ENCODE measurements at regions not wholly inside any gene's neighbourhood (a gene's known extent, or its start where the extent isn't known, plus 50 kb on each side); places are given as distances from the start of the nearest gene placed in this dataset.

DNA sequence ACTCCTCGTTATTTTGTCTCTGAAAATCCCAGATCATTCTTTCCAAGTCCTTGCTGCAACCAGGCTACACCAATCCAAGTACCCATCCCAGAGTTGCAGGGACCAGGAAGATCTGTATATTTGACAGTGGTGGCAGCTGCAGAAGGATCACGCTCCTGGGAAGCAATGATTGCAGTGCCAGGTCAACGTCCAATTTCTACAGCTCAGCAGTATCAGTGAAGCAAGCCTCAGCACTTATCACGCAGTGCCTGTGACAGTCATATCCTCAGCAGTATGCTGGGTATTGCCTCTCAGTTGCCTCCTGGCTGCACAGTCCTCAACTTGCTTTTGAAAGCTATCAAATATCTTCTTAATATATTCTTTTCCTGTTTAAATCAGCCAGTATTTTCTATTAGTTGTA, 66.7 kb downstream of the BARHL2 start:
- no peak for DNase-seq (ENCODE audit: low spot score)

DNA sequence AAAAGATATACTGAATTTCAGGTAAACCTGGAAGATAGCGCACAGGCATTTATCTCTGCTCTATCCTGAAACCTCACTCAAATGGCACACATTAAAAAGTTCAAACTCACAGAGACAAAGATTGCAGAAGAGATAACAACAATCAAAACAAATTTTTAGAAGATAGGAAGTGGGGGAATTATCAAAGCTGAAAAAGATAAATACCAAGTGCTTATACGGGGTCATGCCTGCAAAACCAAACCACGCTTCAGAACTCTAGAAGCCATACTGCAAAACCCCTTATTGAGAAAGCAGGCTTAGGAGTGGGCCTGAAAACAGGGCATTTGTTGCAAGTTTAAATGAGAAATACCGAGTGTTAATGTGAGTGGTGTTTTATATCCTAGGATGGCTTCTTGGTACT, 76.8 kb downstream of the BARHL2 start:
- DNase-seq (ENCODE audit: low spot score) = no peak

DNA sequence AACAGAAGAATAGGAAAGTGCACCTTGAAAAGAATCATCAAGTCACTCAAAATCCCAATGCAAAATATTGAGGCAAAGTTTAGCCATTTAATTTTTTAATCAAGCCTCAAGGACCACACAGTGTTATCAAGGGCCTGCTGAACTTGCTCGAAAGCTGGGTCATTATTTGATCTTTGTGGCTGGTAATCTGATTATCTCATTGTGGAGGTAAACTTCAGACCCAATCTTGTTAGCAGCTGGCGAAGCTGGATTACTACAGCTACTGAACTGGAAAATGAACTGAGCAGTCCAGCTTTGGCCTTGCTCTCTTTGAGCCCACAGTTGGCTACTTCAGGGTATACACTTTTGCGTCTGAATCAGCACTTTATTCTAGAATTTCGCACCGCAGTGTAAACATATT, 94.4 kb downstream of the BARHL2 start:
- no peak for DNase-seq (ENCODE audit: low spot score)

DNA sequence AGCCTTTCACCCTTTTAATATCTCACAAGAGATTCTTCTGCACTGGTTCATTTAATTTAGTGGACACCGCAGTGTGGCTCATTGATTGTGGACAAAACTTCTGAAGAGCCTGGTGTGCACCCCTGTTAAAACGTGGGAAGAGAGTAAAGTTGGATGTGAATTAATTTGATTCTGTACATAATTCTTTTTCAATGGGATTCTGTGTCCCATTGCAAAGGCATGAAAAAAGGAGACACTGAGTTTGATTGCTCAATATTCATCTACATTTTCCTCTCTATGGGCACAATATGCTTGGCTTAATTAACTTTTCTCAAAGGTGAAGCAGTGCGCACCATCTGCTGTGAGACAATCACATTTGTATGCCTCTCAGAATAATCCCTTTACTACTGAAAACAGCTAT, 95.1 kb downstream of the BARHL2 start:
- no peak for DNase-seq (ENCODE audit: low spot score)

DNA sequence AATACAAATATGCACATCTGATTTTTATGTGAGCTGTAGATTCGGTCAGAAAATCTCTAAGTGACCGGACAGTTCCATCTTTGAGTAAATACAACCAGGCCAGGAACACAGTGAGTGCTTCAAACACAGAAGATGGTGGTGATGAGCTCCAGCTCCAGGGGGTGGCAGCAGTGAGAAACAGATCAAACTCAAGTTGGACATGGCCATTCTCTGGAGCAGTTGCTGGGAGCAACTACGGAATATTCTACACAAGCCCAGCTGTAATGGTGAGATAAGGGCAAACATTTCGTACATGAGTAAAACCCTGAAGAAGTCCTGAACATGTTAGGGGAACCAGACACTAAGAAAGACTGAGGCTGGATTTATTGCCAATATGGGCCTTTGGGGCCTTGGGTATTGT, 100.7 kb downstream of the BARHL2 start:
- peak; percentile 39 for DNase-seq (ENCODE audit: low spot score)

DNA sequence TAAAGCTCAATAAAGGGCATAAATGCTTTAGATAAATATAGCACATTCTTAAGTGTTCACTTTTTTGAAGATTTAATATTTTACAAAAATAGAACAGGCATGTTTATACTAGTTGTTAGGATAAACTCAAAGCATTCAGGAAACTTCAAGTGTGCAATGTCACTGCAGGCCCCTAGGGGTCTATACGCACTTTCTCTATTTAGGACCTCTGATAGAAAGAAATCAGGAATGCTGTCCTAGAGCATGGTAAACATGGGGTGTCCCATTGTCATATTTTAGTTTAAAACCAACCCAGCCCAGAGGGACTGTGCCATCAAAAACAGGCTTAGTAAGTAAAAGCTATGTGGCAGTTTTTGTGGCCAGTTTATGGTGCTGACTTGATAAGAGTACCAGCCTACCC, 102.2 kb downstream of the BARHL2 start:
- peak; percentile 37 for DNase-seq (ENCODE audit: low spot score)

DNA sequence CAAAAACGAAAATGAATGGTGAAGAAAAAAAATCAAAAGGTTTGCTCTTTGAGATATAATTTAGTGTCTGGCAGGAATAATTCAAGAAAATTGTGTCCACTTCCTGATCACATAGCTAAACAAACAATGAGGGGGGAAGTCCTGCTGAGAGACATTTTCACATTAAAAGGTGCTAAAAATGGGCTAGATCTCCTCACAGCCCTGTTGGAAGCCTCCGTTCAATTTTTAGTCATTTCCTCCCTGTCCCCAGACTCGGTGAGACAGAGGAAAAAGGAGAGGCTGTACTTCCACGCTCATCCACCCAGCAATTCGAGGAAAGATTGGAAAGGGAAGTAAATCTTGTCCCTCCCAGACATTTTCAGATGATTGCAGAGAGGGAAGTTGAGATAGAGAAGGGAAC, 103.7 kb downstream of the BARHL2 start:
- no peak for DNase-seq (ENCODE audit: low spot score)

DNA sequence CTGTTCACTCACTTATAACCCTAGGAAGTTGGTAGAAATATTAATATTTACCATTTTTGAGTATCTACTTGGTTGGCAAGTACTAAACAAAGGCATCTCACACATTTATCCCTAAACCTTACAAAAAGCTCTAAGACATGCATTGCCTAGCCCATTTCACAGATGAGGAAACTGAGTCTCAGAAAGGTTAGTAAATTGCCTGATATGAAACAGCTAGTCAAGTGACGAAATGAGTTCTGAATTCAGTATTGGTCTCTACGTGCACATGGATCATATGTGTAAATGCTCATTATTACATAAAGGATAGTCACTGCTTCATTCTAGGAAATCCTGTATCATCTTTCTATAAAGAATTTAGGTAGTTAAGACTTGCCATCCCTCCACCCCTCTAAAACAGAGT, 105.1 kb downstream of the BARHL2 start:
- DNase-seq (ENCODE audit: low spot score) = no peak

DNA sequence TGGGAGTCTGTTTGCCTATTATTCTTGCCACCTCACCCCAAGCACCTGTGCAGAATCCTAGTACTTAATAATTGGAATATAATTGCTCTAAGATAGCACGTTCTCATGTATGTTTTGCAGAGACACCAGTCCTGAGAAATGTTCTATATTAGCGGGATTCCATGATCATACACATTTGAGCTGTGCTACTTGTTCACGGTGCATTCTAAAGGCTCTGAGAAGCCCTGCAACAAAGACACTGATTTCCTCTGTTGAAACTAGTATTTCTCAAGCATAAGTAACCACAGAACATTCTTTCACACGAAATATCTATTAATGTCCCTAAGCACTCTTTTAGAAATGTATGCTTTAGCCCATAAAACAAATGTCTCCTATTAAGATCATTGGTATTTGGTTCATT, 109.4 kb downstream of the BARHL2 start:
- DNase-seq (ENCODE audit: low spot score) = no peak

DNA sequence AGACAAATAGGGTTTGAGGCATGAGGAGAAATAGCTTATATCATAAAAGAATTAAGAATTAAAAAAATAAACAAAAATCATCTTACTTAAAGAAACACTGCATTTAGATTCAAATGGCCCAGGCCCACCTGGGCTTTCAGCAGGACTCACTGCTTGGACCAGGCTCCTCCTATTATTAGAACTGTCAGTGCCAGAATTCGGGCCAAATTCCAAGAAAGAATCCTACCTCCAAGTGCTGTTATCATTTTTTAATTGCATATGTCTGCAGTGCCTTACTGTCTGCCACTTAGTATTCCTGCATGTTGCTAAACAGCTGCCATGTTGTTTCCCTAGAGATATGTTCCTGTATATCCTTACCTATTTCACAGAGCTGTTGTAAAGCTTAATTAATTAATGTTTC, 112.0 kb downstream of the BARHL2 start:
- DNase-seq (ENCODE audit: low spot score) = no peak

DNA sequence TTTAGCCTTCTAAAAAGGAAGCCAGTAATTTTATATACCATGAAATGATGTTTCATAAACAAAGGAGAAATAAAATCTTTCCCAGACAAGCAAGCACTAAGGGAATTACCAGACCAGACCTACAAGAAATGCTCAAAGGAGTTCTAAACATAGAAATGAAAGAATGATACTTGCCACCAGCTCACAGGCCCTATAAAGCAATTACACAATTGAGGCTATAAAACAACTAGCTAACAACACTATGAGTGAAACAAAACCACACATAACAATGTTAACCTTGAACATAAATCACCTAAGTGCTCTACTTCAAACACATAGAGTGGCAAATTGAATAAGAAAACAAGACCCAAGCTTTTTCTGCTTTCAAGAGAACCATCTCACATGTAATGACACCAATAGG, 123.8 kb downstream of the BARHL2 start:
- DNase-seq (ENCODE audit: low spot score) = no peak

DNA sequence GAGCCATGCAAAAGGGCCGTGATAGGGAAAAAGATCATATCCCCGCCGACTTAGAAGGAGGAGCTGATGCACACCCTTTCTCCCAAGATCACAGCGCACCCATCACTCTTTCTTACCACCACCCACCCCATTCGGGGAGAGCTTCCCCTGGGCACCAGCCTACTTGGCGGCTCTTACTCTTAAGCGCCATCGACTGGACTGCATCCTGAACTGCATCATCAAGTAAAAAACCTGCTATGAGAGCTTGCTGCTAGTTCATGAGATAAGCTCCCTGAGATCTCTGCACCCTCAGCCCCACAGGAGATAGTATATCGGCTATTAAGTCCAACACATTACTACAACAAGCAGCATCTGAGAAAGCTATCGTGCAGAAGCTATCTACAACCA, 125.1 kb downstream of the BARHL2 start:
- DNase-seq (ENCODE audit: low spot score) = peak; percentile 39

DNA sequence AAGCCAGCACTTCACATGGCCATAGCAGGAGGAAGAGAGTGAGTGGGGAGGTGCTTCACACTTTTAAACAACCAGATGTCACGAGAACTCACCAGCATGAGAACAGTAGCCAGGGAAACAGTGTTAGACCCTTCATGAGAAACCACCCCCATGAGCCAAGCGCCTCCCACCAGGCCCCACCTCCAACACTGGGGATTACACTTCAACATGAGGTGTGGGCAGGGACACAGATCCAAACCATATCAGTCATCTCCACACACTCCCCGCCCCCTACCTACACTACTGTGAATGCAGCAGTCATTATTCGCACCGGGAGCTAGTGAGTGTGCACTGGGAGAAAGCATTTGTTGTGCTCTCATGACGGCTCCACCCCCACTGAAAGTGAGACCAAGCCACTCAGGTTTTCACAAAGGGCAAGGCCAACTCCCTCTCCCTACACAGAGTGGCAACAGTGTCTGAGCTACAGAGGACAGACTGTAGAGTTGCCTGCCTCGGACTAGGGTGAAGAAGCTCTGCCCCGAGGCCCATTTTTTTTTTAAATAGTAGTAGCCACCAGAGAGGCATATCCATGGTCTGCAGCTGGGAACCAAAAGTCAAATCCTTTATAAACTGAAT, 125.6 kb downstream of the BARHL2 start:
- DNase-seq (ENCODE audit: low spot score) = no peak

DNA sequence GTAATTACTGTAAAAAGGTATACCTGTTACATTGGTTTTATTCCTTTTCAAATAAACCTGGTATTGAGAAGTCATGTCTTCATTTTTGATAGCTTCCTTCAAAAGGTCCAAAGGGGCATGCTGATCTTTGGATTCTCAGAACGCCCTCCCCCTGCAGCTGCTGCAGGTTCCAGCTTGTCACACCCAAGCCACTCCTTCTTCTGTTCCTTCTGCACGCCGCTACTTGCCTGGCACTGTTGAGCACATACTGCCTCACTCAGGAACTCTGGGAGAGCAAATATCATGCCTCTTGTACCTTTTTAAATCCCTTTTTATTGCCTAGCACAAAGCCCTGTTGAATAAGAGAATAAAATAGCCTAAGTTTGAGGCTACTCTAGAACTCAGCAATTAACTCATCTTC, 136.9 kb downstream of the BARHL2 start:
- DNase-seq (ENCODE audit: low spot score) = no peak

DNA sequence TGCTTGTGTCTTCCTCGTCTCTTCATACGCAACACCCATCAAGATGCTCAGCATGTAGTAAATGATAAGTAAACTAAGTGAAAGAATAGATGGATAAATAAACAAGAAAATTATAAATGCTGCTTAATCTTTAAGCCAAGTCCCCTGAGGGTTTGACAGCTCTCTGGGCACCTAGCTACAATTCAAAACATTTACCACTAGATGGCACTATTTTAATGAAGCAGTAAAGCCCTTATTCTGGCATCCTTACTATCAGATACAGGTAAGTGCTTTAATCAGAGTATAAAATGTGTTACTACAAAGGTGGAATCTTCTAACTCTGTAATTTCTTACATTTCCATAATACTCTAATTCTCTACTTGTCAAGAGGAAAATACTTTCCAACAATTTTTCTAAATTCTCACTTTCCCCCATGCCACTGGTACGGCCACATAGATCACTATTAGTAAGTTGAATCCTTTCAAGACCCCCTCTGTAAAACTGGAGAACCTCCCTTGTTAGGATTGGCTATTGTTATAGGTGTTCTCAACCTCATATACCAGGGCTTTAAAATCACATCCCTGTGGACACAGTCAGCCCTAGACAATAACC, 137.8 kb downstream of the BARHL2 start:
- DNase-seq (ENCODE audit: low spot score) = peak; percentile 70

DNA sequence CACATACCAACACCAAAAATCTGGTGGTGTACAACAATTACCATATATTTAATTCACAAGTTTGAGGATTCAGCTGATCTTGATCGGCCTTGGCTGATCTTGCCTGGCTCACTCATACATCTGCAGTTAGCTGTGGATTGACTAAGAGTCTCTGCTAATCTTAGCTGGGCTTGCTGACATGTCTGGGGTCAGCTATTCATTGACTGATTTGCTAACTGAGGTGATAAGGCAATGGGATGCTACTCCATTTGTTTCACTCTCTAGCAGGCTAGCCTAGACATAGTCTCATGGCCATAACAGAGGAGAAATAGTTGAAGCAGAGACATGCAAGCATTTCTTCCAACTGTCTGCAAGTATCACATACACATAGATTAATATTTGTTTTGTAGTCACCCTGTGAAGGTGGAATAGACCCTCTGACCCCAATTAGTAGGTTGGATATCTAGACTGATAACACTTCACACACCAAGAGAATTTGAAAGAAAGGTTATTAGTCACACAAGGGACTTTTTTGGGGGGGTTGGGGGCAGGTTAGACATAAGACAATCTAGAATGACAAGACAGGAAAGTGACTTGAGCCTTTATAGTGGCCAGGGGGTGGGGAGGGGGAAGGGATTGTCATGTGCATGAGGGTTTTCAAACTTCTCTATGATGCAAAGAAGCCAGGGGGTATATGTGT, 142.3 kb downstream of the BARHL2 start:
- DNase-seq (ENCODE audit: low spot score) = no peak

DNA sequence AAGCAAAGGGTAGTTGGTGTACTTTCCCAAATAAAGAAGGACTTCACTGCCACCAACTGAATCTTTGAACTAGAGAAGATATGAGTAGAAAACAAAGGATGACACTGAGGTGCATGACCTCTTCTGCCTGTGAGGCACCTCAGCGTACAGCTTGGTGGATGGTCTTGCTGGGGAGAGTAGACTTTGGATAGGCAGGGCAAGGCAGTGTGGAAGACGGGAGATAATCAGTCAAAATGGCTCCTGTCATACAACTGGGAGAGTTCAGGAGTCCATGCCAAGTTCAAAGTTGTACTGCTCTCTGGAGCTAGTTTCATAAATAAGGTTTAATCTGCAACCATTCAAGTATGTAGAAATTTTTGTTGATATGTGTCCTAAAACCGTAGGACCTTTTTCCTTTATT, 143.4 kb downstream of the BARHL2 start:
- DNase-seq (ENCODE audit: low spot score) = no peak

DNA sequence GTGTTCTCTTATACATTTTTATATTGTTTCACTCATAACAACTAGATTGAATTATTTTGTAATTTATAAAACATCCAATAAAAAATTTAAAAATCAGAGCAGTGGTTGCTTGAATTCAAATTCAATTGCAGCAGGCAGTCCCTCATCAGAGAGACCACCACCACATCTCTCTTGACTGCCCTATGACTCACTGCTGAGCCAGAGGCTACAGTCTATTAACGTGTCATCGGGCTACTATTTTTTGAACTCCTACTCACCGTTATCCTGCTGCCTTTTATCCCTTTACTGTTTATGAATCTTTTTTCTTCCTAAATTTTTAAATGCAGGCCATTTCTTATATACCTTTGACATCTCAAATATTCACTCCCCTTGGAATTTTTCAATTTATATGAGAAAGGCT, 144.7 kb downstream of the BARHL2 start:
- no peak for DNase-seq (ENCODE audit: low spot score)

DNA sequence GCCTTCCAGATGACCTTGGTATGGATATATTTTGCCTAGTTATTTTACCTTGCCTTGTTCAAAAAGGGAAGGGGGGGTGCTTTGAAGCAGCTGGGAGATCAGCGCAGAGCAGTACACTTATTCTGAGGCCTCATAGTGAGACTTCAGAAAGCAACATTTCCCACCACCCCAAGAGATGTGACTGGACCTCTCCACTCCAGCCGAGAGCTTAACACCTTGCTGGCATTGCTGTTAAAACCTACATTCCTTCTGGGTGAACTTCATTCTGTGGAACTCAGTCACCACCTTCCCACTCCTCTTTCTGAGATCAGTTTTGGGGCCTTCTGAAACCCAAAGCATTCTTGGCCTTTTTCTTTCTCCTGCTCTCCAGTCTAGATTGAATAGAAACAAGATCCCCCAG, 148.7 kb downstream of the BARHL2 start:
- DNase-seq (ENCODE audit: low spot score) = no peak

DNA sequence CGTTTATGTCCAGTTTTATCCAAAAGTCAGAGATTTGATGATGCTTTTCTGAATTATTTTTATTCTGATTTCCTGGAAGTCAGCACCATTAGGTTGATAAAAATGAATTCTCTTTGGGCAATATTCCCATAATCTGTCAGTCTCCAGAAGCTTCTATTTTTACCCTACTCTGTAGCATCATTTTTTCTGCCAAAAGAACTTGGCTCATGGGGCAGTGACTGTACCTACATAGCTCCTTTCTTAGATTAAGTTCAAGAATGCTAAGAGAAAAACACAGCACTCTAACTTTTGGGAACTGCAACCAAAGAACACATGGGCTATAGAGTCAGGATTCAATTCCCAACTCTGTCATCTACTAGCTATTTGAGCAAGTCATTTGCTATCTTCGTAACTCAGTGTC, 152.9 kb downstream of the BARHL2 start:
- no peak for DNase-seq (ENCODE audit: low spot score)

DNA sequence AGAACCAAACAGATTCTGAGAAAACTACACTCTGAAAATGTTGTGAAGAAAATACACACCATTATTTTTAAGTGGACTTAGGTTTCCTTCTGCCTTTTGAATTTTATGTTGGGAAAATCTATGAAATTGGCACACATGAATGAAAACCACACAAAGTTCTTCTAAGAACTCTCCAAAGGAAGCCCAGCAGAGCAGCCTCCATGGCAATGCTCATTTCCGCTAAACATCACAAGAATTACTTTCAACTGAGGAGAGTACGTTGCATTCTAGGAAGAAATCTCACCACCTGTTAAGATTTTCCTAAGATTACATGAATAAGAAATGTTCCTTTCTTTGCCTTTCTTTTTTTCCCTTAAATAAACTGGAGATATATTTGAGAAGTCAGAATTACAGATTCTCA, 154.2 kb downstream of the BARHL2 start:
- DNase-seq (ENCODE audit: low spot score) = no peak

DNA sequence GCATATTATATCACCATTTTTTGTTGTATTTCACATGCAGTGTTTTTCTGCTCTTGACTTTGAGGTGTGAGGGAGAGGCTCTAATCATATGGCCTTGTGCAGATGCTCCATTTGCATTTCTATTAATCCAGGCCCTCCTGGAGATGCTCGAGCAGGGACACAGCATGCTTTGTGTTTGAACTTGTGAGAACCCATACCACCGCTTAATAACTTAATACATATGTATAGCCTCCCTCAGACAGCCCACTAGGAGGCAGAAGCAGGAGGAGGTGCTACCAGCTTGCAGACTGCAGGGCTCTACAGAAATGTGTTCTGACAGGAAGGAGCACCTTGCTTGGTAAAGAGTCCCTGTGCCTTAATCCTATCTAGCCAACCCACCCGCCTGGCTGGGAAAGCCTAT, 155.2 kb downstream of the BARHL2 start:
- DNase-seq (ENCODE audit: low spot score) = peak; percentile 66

DNA sequence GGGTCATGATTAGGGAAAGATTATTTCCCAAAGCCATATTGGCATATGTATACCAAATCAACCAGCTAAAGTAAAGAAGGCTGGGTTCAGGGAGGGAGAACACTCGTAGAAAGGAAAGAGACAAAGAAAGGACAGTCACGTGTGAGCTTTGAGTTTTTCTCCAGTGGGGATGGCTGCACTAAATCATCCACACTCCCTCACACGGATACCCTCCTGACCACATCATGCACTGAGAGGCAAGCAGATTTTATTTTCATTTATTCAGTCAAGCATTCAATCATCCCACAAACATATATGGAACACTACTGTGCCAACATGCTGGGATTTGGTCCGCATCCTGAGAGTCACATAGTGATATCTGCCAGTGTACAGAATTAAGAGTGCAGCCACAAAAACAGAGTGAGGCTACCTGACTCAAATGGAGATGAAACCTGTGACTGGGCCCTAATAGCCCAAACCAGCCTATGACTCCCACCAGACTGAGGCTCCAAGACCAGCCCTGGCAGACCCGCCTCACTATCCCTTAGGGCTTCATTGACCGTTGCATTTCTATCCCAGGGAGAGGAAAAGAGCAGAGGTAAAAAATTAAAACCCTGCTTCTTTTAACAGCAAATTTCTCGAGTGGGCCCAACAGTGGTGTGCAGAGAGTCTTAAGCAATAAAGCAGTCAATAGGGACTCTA, 155.9 kb downstream of the BARHL2 start:
- DNase-seq (ENCODE audit: low spot score) = peak; percentile 25
